HUDEP-2 (cell line): ENCODE measurements at regions not wholly inside any gene's neighbourhood (a gene's known extent, or its start where the extent isn't known, plus 50 kb on each side); places are given as distances from the start of the nearest gene placed in this dataset.

Source experiments
- DNase-seq, 76 experiments: peaks; one replicate each; lab custom pipeline; 2025; ENCODE audit not compliant: unreplicated experiment in 76 of 76; lab: John Stamatoyannopoulos, UW

DNA sequence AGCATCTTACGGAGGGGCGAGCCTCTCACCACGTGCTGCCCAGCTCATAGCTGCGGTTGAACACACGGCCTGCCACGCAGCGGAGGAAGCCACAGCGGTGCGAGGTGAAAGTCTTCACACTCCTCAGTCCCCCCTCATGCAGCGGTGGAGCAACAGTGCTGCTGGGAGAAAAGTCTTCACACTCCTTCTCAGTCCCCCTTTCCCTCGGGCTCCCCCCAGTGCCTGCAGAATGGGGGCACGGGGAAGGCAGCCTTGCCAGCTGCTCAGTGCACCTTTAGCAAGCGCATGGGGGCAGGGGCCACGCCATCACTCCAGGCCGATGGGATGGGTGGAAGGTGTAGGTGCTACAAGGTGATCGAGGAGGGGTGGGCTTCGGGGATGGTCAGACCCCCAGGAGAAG, 206.3 kb upstream of the TCERG1L start:
- DNase-seq: no peak

DNA sequence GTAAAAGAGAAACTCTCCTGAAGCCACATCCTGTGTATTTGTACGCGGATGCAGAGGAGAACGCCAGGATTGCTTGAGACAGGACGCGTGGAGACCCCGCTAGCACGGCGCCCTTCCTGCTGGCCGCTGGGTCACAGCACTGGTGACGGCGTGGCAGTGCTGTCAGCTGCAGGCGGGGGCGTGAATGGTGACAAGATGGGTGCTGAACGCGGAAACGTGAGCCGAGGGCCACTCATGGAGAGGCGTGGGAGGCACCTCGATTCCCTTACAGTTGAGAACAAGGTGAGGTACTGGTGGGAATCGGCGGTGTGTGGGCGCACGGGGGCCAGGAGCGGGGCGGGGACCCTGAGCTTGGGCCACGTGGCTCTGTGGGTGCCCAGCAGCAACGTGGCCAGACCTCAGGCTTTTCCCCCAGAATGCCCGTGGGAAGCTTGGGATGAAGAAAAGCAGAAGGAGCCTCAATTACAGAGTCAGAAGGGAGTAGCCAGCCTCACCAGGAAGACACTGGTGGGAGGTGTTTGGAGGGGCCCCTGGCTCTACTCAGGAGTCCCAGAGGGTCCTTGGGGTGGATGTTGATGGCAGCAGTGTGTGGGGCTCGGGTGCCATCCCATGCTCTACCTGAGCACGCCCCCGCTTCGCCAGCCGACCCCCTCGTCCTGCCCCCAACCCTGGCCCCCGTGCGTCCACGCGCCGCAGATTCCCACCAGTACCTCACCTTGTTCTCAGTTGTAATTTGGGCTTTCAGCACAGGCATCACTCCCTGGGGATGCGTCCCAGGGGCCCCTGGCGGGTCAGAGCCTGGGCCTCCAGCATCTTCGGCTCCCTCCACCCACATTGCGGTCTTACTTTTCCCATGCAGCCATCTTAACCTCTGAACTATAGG, 208.4 kb upstream of the TCERG1L start:
- no peak for DNase-seq

- no peak for DNase-seq
Observed at GRCh38 chr10:131531265-131532190, 220.0 kb upstream of the TCERG1L start.

- no peak for DNase-seq
Observed at GRCh38 chr10:131532291-131532690, 220.8 kb upstream of the TCERG1L start.

GRCh38 chr10:131532745-131533341, 221.3 kb upstream of the TCERG1L start:
- DNase-seq: no peak

DNA sequence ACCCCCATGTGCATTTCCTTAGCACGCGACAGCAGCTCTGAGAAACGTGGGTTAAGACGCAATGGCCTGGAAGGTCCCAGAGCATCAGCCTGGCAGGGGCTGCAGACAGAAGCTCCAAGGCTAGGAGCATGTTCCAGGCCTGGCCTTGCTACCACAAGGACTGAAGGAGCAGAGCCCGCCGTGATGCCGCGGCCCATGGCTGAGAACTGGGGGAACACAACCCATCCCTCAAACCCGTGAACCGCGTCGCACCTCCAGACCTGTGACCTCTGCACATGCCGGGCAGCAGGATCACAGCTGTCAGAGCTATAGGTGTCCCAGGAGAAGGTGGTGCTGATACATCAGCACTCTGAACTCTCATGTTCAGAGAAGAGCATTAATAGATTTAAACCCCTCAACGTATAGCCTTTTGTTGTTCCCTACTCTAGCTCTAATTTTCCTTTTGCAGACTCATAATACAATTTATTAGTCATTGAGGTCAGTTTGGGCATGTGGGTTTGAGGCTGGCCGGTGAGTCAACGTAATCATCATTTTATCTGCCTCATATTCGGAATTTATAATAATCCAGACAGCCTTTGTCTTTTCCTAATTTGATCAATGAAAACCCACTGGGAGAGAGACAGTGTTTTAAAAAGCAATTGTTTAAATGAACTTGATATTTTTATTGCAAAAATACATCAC, 222.5 kb upstream of the TCERG1L start:
- no peak for DNase-seq

DNA sequence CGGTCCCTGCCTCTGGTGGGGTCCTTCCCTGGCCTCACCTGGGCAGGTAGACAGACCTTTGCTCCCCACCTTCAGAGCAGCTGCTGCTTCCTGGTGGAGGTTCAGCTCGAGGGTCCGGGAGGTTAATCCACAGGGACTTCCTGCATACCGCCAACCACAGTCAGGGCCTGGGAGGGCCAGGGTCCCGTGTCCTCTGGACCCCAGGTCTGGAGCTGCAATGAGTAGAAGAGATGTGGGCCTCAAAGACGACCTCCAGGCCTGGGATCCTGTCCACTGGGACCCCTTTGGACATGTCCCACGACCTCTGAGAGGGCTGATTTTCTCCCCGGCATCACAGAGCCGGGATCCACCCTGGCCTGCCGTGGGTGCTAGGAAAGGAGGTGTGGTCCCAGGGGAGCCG, 223.3 kb upstream of the TCERG1L start:
- no peak for DNase-seq

DNA sequence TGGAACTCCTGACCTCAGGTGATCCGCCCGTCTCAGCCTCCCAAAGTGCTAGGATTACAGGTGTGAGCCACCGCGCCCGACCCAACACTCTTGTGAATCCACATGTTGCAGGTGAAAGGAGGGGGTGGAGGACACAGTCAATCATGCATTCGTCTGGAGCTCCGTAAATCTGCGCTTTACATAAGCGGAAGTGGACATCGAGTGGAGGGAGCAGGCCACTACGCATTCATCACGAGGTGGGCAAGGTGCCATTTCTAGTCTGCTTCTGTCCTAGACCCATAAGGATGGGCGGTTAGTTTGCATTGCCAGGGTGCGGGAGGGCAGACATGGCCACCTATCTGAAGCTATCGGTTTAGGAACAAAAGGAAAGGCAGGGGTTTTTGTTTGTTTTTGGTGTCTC, 225.2 kb upstream of the TCERG1L start:
- DNase-seq: no peak

GRCh38 chr10:131537281-131537680, 225.8 kb upstream of the TCERG1L start:
- DNase-seq: no peak

- no peak for DNase-seq
Observed at GRCh38 chr10:131544495-131544894, 233.0 kb upstream of the TCERG1L start.

- no peak for DNase-seq
Observed at GRCh38 chr10:131546086-131546810, 234.7 kb upstream of the TCERG1L start.

- no peak for DNase-seq
Observed at GRCh38 chr10:131547129-131547799, 235.7 kb upstream of the TCERG1L start.

DNA sequence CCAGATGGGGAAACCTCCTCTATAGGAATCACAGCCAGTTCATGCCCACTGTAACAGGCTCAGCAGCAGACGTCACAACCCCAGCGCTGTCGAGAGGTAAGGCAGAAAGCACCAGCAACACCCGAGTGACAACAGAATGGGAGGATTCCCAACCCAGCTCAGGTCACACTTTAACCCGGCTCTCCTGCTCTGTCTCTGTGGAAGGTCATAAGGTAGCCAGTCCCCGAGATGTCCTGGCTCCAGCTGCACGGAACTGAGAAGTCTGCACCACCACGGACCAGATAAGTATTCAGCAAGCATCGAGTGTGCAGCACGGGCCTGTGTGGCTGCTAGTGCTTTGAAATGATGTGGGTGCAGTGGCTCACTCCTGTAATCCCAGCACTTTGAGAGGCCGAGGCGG, 236.7 kb upstream of the TCERG1L start:
- DNase-seq: no peak

DNA sequence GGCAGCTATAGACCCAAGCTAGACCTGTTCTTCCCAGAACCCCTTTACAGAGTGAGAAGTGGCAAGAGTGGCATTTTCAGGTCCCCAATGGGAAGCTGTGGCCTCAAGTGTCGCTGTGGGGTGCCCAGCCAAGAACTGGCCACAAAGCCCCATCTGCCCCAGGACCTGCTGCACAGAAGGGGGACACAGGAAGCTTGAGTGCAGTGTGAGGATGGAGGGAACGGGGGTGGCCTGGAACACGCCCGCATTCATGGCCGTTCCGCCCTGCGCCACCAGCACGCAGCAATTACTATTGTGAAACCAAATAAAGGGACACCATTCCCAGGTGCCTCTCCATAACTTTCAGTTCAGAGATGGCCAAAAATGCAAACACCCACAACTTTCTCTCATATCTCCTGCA, 237.6 kb upstream of the TCERG1L start:
- no peak for DNase-seq

GRCh38 chr10:131553121-131553520, 241.6 kb upstream of the TCERG1L start:
- no peak for DNase-seq

- DNase-seq: no peak
Observed at GRCh38 chr10:131553581-131553980, 242.1 kb upstream of the TCERG1L start.

DNA sequence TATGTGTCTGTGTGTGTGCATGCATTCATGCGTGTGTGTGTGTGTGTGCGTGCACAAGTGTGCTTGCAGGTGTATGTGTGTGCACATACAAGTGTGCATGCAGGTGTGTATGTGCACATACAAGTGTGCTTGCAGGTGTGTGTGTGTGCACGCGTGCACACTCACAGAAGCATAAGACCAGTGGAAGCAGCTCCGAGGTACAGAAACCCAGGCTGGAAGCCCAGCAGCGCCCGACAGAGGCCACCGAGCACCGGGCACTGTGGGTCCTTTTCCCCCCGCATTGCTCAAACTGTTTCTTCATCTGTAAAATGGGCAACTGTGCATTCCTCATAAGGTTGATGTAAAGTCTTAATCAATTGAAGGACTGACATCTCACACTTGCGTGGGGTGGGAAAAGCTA, 243.3 kb upstream of the TCERG1L start:
- DNase-seq: no peak

GRCh38 chr10:131555406-131555805, 243.9 kb upstream of the TCERG1L start:
- DNase-seq: no peak

GRCh38 chr10:131556061-131556896, 244.8 kb upstream of the TCERG1L start:
- DNase-seq: no peak
